Middle frontal gyrus (tissue), 1 donor: ENCODE measurements at regions not wholly inside any gene's neighbourhood (a gene's known extent, or its start where the extent isn't known, plus 50 kb on each side); places are given as distances from the start of the nearest gene placed in this dataset.

Experiments used
- DNase-seq: peaks from one replicate; pipeline ENCODE4 v3.0.0-alpha.2; 2015; ENCODE audit warnings: low spot score; ENCODE audit errors: extremely low spot score

- DNase-seq = no peak
Measured at GRCh38 chr20:6884114-6884513, 116.6 kb downstream of the BMP2 start.

DNA sequence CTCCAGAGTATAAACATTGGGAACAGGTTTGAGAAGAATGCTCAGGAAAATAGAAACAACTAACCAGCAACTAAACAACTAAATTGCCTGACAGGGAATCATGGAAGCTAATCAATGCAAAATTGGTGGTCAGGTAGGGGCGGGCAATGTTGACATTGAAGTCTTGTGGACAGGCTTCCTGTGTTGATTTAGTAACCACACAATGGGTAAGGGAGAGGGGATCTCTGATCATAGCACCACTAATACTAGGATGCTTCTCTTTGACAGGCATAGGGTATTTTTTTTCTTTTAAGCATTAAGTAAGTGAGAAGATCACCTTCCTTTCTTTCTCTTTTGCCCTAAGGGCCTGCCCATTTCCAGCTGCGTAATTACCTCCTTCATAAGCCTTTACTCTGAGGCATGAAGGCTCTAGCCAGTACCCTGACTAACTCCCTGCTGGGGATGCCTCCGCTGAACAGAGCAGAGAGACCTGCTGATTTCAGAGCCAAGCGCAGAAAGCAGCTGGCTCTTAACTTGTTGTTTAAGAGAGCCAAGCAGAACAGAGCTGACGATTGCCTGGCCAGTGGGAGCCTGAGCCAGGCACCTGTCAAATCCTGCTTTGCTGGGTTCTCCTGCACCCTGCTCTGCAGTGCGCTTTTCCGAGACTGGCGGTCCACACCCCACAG lies 118.7 kb downstream of the BMP2 start:
- no peak for DNase-seq

DNA sequence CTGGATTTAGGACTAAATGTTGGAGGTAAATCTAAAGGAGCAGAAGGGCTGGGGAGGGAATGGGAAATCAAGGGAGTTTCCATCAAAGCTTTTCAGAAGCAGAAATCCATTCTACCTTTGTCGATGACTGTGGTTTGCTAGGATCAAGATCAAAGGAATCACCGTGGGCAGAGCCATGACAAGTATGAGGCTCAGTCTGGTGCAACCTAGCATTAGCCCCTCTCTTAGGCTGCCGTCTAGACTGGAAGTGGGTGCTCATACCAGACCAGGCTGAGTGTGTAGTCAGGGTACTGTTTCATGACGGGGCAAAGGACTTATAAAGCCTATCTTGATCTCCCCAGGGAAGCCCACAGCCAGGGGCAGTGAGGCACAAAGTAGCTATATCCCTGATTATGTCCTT lies 120.5 kb downstream of the BMP2 start:
- no peak for DNase-seq

GRCh38 chr20:6888736-6889395 lies 121.4 kb downstream of the BMP2 start:
- DNase-seq = no peak

GRCh38 chr20:6892724-6893123 lies 125.2 kb downstream of the BMP2 start:
- DNase-seq = no peak

GRCh38 chr20:6898928-6899327 lies 131.4 kb downstream of the BMP2 start:
- no peak for DNase-seq

DNA sequence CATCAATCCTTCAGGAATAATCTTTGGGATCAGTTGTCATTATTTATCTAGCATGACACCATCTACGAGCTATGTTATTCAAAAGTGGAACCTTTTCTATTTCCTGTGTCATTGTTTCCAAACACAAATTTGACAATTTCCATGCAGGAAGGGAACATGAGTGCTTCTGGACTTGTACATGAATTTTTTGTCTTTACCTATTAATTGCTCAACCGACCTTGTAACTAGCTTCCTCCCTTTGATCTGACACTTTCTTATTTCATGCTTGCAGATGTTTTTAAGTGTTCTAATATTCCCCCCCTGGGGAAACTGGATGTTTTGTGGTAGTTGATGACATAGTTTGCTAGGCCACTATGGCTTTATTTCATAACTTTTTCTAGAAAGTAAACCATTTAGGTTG lies 139.4 kb downstream of the BMP2 start:
- DNase-seq = no peak

GRCh38 chr20:6908673-6909072 lies 141.2 kb downstream of the BMP2 start:
- no peak for DNase-seq

DNA sequence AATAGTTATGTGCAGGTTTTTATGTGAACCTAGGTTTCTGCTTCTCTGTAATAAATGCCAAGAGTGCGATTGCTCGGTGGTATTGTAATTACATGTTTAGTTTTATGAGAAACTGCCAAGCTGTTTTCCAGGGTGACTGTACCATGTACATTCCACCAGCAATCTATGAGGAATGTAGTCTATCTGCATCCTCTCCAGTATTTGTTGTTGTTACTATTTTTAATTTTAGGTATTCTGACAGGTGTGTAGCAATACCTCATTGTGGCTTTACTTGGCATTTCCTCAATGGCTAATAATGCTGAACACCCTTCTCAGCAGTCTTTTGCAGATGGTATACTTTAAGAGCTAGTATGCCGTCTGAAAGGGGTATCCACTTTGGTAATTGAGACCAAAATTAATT lies 142.1 kb downstream of the BMP2 start:
- no peak for DNase-seq

- DNase-seq = no peak
Measured at GRCh38 chr20:6914986-6915385, 147.5 kb downstream of the BMP2 start.

GRCh38 chr20:6916938-6917337 lies 149.5 kb downstream of the BMP2 start:
- DNase-seq = no peak

DNA sequence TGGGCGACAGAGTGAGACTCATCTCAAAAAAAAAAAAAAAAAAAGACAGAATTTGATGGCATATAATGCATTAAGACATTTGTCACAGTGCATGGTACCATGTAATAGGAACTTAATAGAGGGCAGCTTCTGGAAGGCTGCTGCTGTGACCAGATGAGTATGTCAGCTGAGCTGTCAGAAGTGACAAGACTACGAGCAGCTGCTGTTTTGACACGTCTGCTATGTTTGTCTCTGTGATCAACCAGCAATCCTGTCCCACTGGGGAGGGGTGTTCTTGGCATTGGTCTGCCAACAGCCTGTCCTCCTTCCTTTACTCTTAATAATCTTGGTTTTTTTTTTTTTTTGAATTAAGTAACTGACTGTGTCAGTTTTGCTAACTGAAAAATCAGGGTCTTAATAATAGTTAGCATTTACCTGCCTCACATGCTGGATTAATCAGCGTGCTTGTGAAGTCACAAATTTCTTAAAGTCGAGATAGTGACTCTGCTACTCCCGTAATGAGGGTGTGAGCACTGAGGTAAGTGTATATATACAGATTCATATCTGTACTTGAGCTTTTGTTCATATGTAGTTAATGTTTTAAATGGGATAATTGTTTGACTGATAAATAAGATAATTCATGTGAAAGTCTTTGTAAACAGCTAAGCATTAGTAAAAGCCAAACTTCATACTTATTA lies 152.4 kb downstream of the BMP2 start:
- DNase-seq = no peak

DNA sequence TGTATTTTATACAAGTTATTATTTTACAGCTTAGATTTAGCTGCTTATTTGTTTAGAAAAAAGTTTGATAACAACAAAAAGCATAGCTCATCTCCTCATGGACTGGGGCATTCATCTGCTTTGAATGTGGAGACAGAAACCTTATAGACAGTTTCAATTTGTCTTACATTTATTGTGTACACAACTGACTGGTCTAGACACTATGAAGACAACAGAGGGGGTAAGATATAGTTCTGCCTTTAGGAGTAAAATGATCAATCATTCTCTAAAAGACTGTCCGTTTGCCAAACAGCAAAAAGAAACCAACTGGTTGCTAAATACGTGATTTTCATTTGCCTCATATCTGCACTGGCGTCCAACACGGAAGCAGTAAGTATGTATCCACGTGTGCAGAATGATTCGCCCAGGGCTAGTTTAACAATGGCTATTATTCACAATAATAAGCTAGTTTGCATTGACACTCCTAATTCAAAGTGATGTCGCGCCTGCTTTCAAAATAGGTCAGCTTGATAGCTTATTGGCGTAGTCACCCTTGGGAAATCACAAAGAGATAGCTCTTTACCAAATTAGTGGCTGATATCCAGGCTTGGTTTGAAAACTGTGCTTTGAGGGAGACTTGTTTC lies 153.6 kb downstream of the BMP2 start:
- no peak for DNase-seq

- no peak for DNase-seq
Measured at GRCh38 chr20:6921717-6922386, 154.4 kb downstream of the BMP2 start.

- DNase-seq = no peak
Measured at GRCh38 chr20:6924681-6925080, 157.2 kb downstream of the BMP2 start.

DNA sequence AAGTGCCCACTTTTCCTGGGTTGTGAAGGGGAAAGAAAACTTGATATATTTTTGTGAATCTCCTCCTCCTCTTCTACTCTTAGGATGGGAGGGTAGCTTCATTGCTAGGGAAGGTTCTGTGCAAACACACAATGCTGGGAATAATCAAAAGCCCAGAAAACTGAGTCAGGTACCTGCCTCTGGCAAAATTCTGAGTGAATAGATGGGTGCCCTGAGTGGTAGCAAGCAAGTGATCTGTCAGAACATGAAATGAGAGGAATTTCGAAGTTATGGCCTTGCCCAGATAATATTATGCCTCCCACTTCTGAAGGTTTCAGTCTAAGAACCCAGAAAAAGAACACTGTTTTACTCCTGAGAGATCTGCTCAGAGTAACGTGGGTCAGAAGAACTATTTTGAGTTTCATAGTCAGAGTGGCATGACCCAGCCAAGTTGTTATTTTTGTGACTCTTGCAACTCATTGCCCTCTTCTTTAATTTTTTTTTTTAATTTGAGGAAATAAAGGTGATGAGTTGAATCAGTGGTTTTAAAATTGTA lies 158.3 kb downstream of the BMP2 start:
- DNase-seq = no peak

GRCh38 chr20:6940048-6940447 lies 172.6 kb downstream of the BMP2 start:
- DNase-seq = no peak

GRCh38 chr20:6940876-6941275 lies 173.4 kb downstream of the BMP2 start:
- no peak for DNase-seq

- no peak for DNase-seq
Measured at GRCh38 chr20:6941571-6941970, 174.1 kb downstream of the BMP2 start.

DNA sequence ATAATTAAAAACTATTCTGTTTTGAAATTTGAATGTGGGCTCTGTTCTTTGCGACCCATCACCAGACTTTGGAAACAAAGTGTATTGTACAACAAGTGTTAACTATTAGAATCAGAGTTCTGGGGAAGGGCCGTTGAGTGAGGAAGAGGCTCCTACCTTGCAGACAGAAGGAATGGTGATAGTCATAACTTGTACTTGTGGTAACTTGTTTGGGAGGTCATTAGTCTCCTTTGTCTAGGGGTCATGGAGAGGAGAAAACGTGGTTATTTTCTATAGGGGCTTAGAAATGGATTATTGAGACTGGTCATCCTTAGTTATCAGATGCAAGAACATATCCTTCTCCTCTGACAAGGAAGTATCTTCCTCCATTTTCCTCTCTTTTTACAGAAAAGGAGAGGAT lies 174.8 kb downstream of the BMP2 start:
- no peak for DNase-seq

DNA sequence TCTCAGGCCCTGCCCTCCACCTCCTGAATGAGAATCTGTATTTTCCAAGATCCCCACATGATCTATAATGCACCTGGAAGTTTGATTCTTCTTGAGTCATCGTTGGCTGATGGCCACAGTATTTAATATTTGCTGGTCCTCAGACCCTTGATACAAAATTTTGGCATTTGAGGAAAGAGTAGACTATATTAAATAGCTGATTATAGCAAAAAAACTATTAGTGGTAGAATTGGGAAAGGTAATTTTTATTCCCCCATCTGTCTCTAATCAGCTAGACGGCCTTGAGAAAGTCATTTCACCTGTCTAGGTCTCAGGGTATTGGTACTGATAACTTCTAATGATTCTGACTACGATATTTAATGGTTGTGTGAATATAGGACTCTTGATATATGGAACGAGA lies 176.8 kb downstream of the BMP2 start:
- DNase-seq = no peak

DNA sequence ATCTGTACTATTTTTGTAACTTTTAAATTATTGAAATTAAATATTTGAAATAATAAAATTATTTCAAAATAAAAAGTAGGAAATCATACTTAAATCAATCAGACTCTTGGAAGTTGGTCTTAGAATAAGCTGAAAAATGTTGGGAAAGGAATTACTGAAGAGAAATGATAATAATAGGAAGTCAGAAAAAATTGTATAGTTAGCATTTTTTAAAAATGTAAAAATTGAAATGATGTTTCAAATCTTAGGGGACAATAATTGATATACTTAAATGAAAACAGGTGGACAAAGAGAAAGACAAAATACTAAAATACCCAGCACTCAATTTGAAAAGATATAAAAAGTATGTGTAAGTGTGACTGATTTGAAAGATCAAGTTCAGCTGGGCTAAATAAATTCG lies 186.1 kb downstream of the BMP2 start:
- no peak for DNase-seq
